SK-N-MC (cell line): ENCODE measurements at regions not wholly inside any gene's neighbourhood (a gene's known extent, or its start where the extent isn't known, plus 50 kb on each side); places are given as distances from the start of the nearest gene placed in this dataset.

Experiments
- EZH2 ChIP-seq: fragments of 200-600 bp; sonication (generic); IDR thresholded peaks from one replicate; pipeline ENCODE4 v1.6.1; 2017; ENCODE audit warnings: antibody characterized with exemption
- POLR2AphosphoS5 ChIP-seq: IDR thresholded peaks from 2 replicates; pipeline ENCODE4 v1.6.1; 2012; ENCODE audit warnings: mild to moderate bottlenecking, low read depth, low read length, borderline replicate concordance

DNA sequence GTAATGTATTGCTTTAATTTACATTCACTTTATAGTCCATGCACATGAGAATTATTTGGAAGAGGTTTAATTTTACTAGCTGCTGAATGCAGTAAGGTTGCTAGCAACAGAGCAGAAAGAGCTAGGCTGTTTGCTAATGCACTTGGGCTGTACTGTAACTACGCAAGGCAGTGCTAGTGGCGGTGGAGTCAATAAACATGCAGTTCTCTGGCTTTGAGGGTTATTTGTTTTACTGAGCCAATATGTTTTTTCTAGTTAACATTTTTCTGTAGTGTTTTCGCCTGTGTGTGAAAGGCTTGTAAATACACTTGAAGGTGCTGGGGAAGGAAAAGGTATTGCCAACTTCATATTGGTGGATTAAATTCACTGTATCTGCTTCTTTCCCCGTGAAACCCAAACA, 112.8 kb downstream of the BTBD3 start:
- TF ChIP-seq POLR2AphosphoS5 (no peak), EZH2 (no peak)
